WTC11 (cell line): ENCODE measurements at regions not wholly inside any gene's neighbourhood (a gene's known extent, or its start where the extent isn't known, plus 50 kb on each side); places are given as distances from the start of the nearest gene placed in this dataset.

Experiments used
- ATAC-seq: fragments of 200-7000 bp; cut with Tn5 transposase; 2 replicates; pipeline ENCODE4 v1.10.0; 2021; ENCODE audit warnings: mild to moderate bottlenecking, moderate library complexity
- CTCF ChIA-PET: fragments of 300-600 bp; sonication (Branson Sonifier 250); formaldehyde crosslinking; loops from one replicate; lab custom pipeline; 2021; ENCODE audit warnings: antibody characterized with exemption; lab: Charles Lee
- POLR2A ChIA-PET: fragments of 350-600 bp; sonication (Branson Sonifier 250); formaldehyde crosslinking; loops from one replicate; lab custom pipeline; 2021; ENCODE audit warnings: antibody characterized with exemption; lab: Charles Lee
- DNase-seq: peaks from one replicate; pipeline ENCODE4 v3.0.0; 2021; ENCODE audit warnings: low spot score
- H3K27ac Mint-ChIP-seq: 2 replicates; pipeline ENCODE4 v1.8.0; 2021; ENCODE audit warnings: mixed read lengths
- H3K27me3 Mint-ChIP-seq: 2 replicates; pipeline ENCODE4 v1.8.0; 2021; ENCODE audit warnings: low read depth, mild to moderate bottlenecking, moderate library complexity, mixed read lengths
- H3K36me3 Mint-ChIP-seq: 2 replicates; pipeline ENCODE4 v1.8.0; 2021; ENCODE audit warnings: mixed read lengths
- H3K4me1 Mint-ChIP-seq: 2 replicates; pipeline ENCODE4 v1.8.0; 2022; ENCODE audit warnings: mixed read lengths
- H3K4me3 Mint-ChIP-seq: 2 replicates; pipeline ENCODE4 v1.8.0; 2021; ENCODE audit warnings: mild to moderate bottlenecking, moderate library complexity, mixed read lengths
- H3K9me3 Mint-ChIP-seq: 2 replicates; pipeline ENCODE4 v1.8.0; 2021; ENCODE audit warnings: mixed read lengths
- CDX4 ChIP-seq: fragments of 250-450 bp; sonication (Bioruptor Pico); IDR thresholded peaks from 2 replicates; pipeline ENCODE4 v1.9.0; 2021; ENCODE audit warnings: moderate library complexity, mild to moderate bottlenecking, inconsistent platforms, borderline replicate concordance
- GABPB1 ChIP-seq: sonication (generic); formaldehyde crosslinking; IDR thresholded peaks from 2 replicates; pipeline ENCODE4 v1.8.1; 2023; ENCODE audit warnings: mild to moderate bottlenecking, missing genetic modification reagents
- IRF1 ChIP-seq: sonication (generic); formaldehyde crosslinking; IDR thresholded peaks from 2 replicates; pipeline ENCODE4 v1.8.0; 2023; ENCODE audit warnings: missing genetic modification reagents
- MXD4 ChIP-seq: fragments of 250-450 bp; sonication (Bioruptor Pico); IDR thresholded peaks from 2 replicates; pipeline ENCODE4 v1.8.0; 2021; ENCODE audit warnings: mild to moderate bottlenecking, moderate library complexity, borderline replicate concordance
- OVOL2 ChIP-seq: fragments of 250-450 bp; sonication (Bioruptor Pico); IDR thresholded peaks from 2 replicates; pipeline ENCODE4 v1.9.0; 2021; ENCODE audit warnings: mild to moderate bottlenecking, borderline replicate concordance
- TEAD1 ChIP-seq: sonication (generic); formaldehyde crosslinking; IDR thresholded peaks from 2 replicates; pipeline ENCODE4 v1.8.0; 2022; ENCODE audit warnings: mild to moderate bottlenecking, missing genetic modification reagents
- ZNF121 ChIP-seq: sonication (generic); formaldehyde crosslinking; IDR thresholded peaks from 2 replicates; pipeline ENCODE4 v1.8.0; 2023; ENCODE audit warnings: missing genetic modification reagents
- ZNF263 ChIP-seq: sonication (generic); formaldehyde crosslinking; IDR thresholded peaks from 2 replicates; pipeline ENCODE4 v1.8.1; 2022; ENCODE audit warnings: low read depth, mild to moderate bottlenecking, moderate library complexity, missing genetic modification reagents
- ZNF532 ChIP-seq: fragments of 250-450 bp; sonication (Bioruptor Pico); IDR thresholded peaks from 2 replicates; pipeline ENCODE4 v1.9.0; 2021; ENCODE audit warnings: mild to moderate bottlenecking, borderline replicate concordance
- ZSCAN18 ChIP-seq: fragments of 250-450 bp; sonication (Bioruptor Pico); IDR thresholded peaks from 2 replicates; pipeline ENCODE4 v2.1.2; 2022; ENCODE audit warnings: mild to moderate bottlenecking, moderate library complexity
- TF ChIP-seq, protein P1 (sequence below): fragments of 250-450 bp; sonication (Bioruptor Pico); conservative IDR thresholded peaks from 2 replicates; pipeline ENCODE4 v1.9.0; 2021; ENCODE audit warnings: mild to moderate bottlenecking
- TF ChIP-seq, protein P2 (sequence below): sonication (generic); formaldehyde crosslinking; conservative IDR thresholded peaks from 2 replicates; pipeline ENCODE4 v1.8.1; 2023; ENCODE audit warnings: mild to moderate bottlenecking, low read depth, missing genetic modification reagents, moderate library complexity

GRCh38 chr9:102114557-102114956 lies 376.1 kb upstream of the GRIN3A start (continued):
- TF ChIP-seq, protein P1, sequence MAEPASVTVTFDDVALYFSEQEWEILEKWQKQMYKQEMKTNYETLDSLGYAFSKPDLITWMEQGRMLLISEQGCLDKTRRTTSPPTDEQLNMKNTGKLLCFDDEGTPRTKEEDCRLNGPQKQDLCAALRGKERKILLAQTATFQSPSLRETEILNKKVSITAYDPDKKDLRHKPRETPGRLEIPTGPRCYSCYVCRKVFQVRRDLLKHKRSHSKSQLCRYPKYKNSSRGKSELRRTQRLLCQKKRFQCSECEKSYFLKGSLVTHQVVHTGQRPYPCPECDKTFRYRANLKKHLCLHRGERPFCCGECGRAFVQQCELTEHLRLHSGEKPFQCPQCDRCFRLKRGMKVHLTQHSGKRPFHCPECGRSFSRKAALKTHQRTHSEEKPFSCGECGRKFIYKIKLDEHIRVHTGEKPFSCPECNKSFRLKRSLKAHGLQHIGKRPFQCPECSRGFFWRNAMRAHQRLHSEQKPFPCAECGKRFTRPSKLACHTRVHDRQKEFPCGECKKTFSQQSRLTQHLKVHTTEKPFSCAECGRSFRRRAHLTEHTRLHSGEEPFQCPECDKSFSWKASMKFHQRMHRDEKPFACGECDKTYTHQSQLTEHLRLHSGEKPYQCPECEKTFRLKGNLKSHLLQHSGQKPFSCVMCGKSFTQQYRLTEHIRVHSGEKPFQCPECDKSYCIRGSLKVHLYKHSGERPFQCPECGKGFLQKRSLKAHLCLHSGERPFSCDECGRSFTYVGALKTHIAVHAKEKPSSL (CRISPR knock-in tag): no peak
- TF ChIP-seq GABPB1: no peak
- TF ChIP-seq MXD4 (CRISPR knock-in tag): no peak
- no peak for TF ChIP-seq IRF1 (CRISPR knock-in tag)
- no peak for TF ChIP-seq ZSCAN18
- TF ChIP-seq OVOL2: no peak

DNA sequence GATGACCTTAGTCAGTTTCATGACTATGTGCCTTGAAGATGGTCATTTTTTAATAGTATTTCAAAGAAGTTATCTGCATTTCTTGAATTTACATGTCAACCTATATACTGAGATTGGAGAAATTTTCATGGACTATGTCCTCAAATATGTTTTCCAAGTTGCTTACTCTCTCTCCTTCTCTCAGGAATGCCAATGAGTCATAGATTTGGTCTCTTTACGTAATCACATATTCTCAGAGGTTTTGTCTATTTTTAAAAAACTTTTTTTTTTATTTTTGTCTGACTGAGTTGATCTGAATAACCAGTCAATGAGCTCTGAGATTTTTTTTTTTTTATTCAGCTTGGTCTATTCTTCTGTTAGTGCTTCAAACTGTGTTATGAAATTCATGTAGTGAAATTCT lies 374.7 kb upstream of the GRIN3A start:
- H3K9me3 Mint-ChIP-seq: no peaks in the 10 kb centered on the region
- ChIA-PET CTCF (no interaction called here), POLR2A (no interaction called here)
- H3K4me3 Mint-ChIP-seq: no peak overlapping the region
- H3K36me3 Mint-ChIP-seq: no peaks in the 10 kb centered on the region
- no peaks in the 10 kb centered on the region for H3K4me1 Mint-ChIP-seq
- H3K27me3 Mint-ChIP-seq: no peaks in the 10 kb centered on the region; the same call in 1 of the 2 replicates
- no peak overlapping the region for H3K27ac Mint-ChIP-seq
- no peak for ATAC-seq
- TF ChIP-seq ZNF263 (CRISPR knock-in tag) (no peak), TEAD1 (no peak), ZNF532 (no peak), CDX4 (CRISPR knock-in tag) (no peak), ZNF121 (CRISPR knock-in tag) (no peak)
- TF ChIP-seq, protein P2, sequence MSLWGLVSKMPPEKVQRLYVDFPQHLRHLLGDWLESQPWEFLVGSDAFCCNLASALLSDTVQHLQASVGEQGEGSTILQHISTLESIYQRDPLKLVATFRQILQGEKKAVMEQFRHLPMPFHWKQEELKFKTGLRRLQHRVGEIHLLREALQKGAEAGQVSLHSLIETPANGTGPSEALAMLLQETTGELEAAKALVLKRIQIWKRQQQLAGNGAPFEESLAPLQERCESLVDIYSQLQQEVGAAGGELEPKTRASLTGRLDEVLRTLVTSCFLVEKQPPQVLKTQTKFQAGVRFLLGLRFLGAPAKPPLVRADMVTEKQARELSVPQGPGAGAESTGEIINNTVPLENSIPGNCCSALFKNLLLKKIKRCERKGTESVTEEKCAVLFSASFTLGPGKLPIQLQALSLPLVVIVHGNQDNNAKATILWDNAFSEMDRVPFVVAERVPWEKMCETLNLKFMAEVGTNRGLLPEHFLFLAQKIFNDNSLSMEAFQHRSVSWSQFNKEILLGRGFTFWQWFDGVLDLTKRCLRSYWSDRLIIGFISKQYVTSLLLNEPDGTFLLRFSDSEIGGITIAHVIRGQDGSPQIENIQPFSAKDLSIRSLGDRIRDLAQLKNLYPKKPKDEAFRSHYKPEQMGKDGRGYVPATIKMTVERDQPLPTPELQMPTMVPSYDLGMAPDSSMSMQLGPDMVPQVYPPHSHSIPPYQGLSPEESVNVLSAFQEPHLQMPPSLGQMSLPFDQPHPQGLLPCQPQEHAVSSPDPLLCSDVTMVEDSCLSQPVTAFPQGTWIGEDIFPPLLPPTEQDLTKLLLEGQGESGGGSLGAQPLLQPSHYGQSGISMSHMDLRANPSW (CRISPR knock-in tag): no peak
- TF ChIP-seq, all 79 proteins: peak for 0
- DNase-seq: no peak
